D721Med (cell line): ENCODE measurements at regions not wholly inside any gene's neighbourhood (a gene's known extent, or its start where the extent isn't known, plus 50 kb on each side); places are given as distances from the start of the nearest gene placed in this dataset.

ENCODE experiments used
- DNase-seq: peaks from one replicate; pipeline ENCODE4 v3.0.0; 2011; ENCODE audit warnings: low spot score; ENCODE audit not compliant: insufficient read length
- FAIRE-seq: peaks from 2 replicates; lab custom pipeline; 2011; peaks lifted over from hg19 to GRCh38; lab: Jason Lieb, UNC
- CTCF ChIP-seq: IDR thresholded peaks from 2 replicates; pipeline ENCODE4 v1.5.1; 2012; ENCODE audit warnings: mild to moderate bottlenecking, control low read depth; ENCODE audit not compliant: insufficient read depth; ENCODE audit errors: missing control alignments

GRCh38 chr5:60368100-60368499 is 331.9 kb downstream of the DEPDC1B start:
- DNase-seq: no peak
- TF ChIP-seq CTCF: no peak
- no peak for FAIRE-seq

- TF ChIP-seq CTCF: no peak
- DNase-seq (no peak), FAIRE-seq (no peak)
These were observed 333.5 kb downstream of the DEPDC1B start for GRCh38 chr5:60366489-60366888.

DNA sequence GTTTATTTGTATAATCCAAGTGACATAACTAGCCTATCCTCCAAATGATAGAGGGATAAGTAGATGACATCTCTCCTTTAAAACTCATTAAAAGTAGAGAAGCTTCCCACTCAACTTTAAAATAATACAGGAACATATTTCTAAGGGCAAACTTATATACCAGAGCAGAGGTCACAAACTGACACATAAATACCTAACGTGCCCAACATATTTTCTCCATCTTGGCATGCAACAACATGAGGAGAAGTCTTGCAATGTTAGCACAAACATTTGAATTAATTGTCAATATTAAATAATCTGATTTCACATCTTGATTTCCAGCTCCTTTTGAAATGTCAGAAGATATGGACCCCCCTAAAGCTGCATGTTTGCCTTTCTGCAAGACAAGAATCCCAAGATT is 335.0 kb downstream of the DEPDC1B start:
- no peak for TF ChIP-seq CTCF
- no peak for FAIRE-seq
- DNase-seq: no peak

- DNase-seq: no peak
- TF ChIP-seq CTCF: no peak
- FAIRE-seq: no peak
These were observed 337.8 kb downstream of the DEPDC1B start for GRCh38 chr5:60362158-60362557.

DNA sequence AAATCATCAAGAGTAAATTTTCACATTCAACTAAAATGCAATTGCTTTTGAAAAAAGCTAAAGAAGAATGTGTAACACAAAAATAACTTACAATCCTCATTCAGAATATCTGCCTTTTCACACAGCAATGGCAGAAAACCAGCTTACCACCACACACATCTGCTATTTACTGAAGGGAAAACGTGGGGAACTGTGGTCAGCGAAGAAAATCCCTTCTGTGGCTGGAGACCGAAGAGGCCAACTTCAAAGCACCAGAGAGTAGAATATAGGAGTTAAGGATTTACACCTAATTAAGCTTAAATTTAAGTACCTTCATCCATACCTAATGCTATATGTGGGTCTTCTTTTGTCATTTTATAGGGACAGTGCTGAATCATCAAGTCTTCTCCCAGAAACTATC is 339.6 kb downstream of the DEPDC1B start:
- TF ChIP-seq CTCF: no peak
- FAIRE-seq (no peak), DNase-seq (no peak)

GRCh38 chr5:60357302-60357701 is 342.7 kb downstream of the DEPDC1B start:
- TF ChIP-seq CTCF: no peak
- FAIRE-seq: no peak
- no peak for DNase-seq

GRCh38 chr5:60356745-60357144 is 343.2 kb downstream of the DEPDC1B start:
- DNase-seq (no peak), FAIRE-seq (no peak)
- no peak for TF ChIP-seq CTCF
